Vagina (tissue), 2 donors: ENCODE measurements at regions not wholly inside any gene's neighbourhood (a gene's known extent, or its start where the extent isn't known, plus 50 kb on each side); places are given as distances from the start of the nearest gene placed in this dataset.

Experiments used
- CTCF ChIP-seq, 3 experiments: fragments of 450-650 bp in 2 of 3; fragments of 200-600 bp in 1 of 3; sonication (generic) in 1 of 3; IDR thresholded peaks; one replicate each; pipeline ENCODE4 v1.5.1; 2017 to 2019; ENCODE audit warnings: antibody characterized with exemption in 3 of 3, mild to moderate bottlenecking in 2 of 3, moderate library complexity in 2 of 3
- POLR2AphosphoS5 ChIP-seq, 2 donors: sonication (generic); formaldehyde crosslinking; IDR thresholded peaks; one replicate each; pipeline ENCODE4 v1.9.0; 2017; ENCODE audit warnings: antibody characterized with exemption in 2 of 2, mild to moderate bottlenecking in 2 of 2, low read depth in 1 of 2; ENCODE audit not compliant: insufficient read depth in 1 of 2

GRCh38 chr18:40546875-40547274, 1408.2 kb upstream of the PIK3C3 start:
- TF ChIP-seq CTCF (IDR thresholded peaks at IDR 0.05) (no peak), POLR2AphosphoS5 (IDR thresholded peaks at IDR 0.05; ENCODE audit: insufficient read depth in 1 of 2, low read depth in 1 of 2) (no peak)
